H9 (cell line): ENCODE measurements at regions not wholly inside any gene's neighbourhood (a gene's known extent, or its start where the extent isn't known, plus 50 kb on each side); places are given as distances from the start of the nearest gene placed in this dataset.

Experiments
- DNase-seq: peaks from one replicate; pipeline ENCODE4 v3.0.0-alpha.2; 2017
- H2AFZ ChIP-seq: one replicate; pipeline ENCODE4 v1.6.1; 2013; ENCODE audit warnings: mild to moderate bottlenecking, low read length, control low read depth, moderate library complexity
- H2AK5ac ChIP-seq: 2 replicates; pipeline ENCODE4 v1.6.1; 2013; ENCODE audit warnings: low read length, control low read depth, mixed read lengths; ENCODE audit not compliant: insufficient read length
- H2BK120ac ChIP-seq: one replicate; pipeline ENCODE4 v1.6.1; 2013; ENCODE audit warnings: low read depth, mild to moderate bottlenecking, low read length, control low read depth, inconsistent platforms; ENCODE audit not compliant: poor library complexity, severe bottlenecking
- H2BK12ac ChIP-seq: 2 replicates; pipeline ENCODE4 v1.6.1; 2013; ENCODE audit warnings: low read length, control low read depth, mixed read lengths, low read depth; ENCODE audit not compliant: insufficient read length
- H2BK15ac ChIP-seq: 2 replicates; pipeline ENCODE4 v1.6.1; 2013; ENCODE audit warnings: low read depth, low read length, control low read depth
- H2BK20ac ChIP-seq: one replicate; pipeline ENCODE4 v1.6.1; 2013; ENCODE audit warnings: low read depth, mild to moderate bottlenecking, low read length, control low read depth, inconsistent platforms; ENCODE audit not compliant: poor library complexity, severe bottlenecking
- H2BK5ac ChIP-seq: 2 replicates; pipeline ENCODE4 v1.6.1; 2013; ENCODE audit warnings: low read length, control low read depth, mixed read lengths; ENCODE audit not compliant: insufficient read length
- H3K14ac ChIP-seq: 2 replicates; pipeline ENCODE4 v1.6.1; 2013; ENCODE audit warnings: low read length, control low read depth; ENCODE audit not compliant: insufficient read depth
- H3K18ac ChIP-seq: 2 replicates; pipeline ENCODE4 v1.6.1; 2013; ENCODE audit warnings: low read depth, mild to moderate bottlenecking, mixed read lengths, low read length, control low read depth; ENCODE audit not compliant: insufficient read length
- H3K23ac ChIP-seq: 2 replicates; pipeline ENCODE4 v1.6.1; 2013; ENCODE audit warnings: low read length, control low read depth, mixed read lengths, low read depth; ENCODE audit not compliant: insufficient read length
- H3K23me2 ChIP-seq: 2 replicates; pipeline ENCODE4 v1.6.1; 2013; ENCODE audit warnings: low read depth, mild to moderate bottlenecking, mixed read lengths, low read length, control low read depth; ENCODE audit not compliant: insufficient read length, poor library complexity, severe bottlenecking
- H3K27ac ChIP-seq: 2 replicates; pipeline ENCODE4 v1.5.1; 2013; ENCODE audit warnings: low read length, control low read depth, mixed read lengths, low read depth; ENCODE audit not compliant: insufficient read length
- H3K27me3 ChIP-seq: 2 replicates; pipeline ENCODE4 v1.6.1; 2013; ENCODE audit warnings: low read length, control low read depth, inconsistent platforms; ENCODE audit not compliant: insufficient read depth
- H3K4ac ChIP-seq: 2 replicates; pipeline ENCODE4 v1.6.1; 2013; ENCODE audit warnings: low read depth, mild to moderate bottlenecking, control low read depth, inconsistent platforms, low read length, moderate library complexity
- H3K4me1 ChIP-seq: 2 replicates; pipeline ENCODE4 v1.6.1; 2013; ENCODE audit warnings: low read length, control low read depth, inconsistent platforms; ENCODE audit not compliant: insufficient read depth
- H3K4me2 ChIP-seq: 2 replicates; pipeline ENCODE4 v1.6.1; 2013; ENCODE audit warnings: low read length, control low read depth, mixed read lengths; ENCODE audit not compliant: insufficient read length, insufficient read depth
- H3K56ac ChIP-seq: 2 replicates; pipeline ENCODE4 v1.6.1; 2013; ENCODE audit warnings: low read depth, mild to moderate bottlenecking, mixed read lengths, low read length, control low read depth; ENCODE audit not compliant: insufficient read length
- H3K79me1 ChIP-seq: 2 replicates; pipeline ENCODE4 v1.6.1; 2013; ENCODE audit warnings: low read depth, mild to moderate bottlenecking, moderate library complexity, low read length, control low read depth, inconsistent platforms; ENCODE audit not compliant: insufficient read depth, poor library complexity, severe bottlenecking
- H3K79me2 ChIP-seq: 2 replicates; pipeline ENCODE4 v1.6.1; 2013; ENCODE audit warnings: low read length, control low read depth, inconsistent platforms; ENCODE audit not compliant: insufficient read depth
- H3K9ac ChIP-seq: 2 replicates; pipeline ENCODE4 v1.6.1; 2013; ENCODE audit warnings: low read length, control low read depth, mixed read lengths; ENCODE audit not compliant: insufficient read length; ENCODE audit errors: extremely low read depth
- H3K9me3 ChIP-seq: one replicate; pipeline ENCODE4 v1.6.1; 2013; ENCODE audit warnings: low read depth, low read length, inconsistent platforms; ENCODE audit not compliant: control insufficient read depth
- H3T11ph ChIP-seq: one replicate; pipeline ENCODE4 v1.6.1; 2013; ENCODE audit warnings: mild to moderate bottlenecking, low read length, control low read depth, inconsistent platforms
- H4K20me1 ChIP-seq: one replicate; pipeline ENCODE4 v1.6.1; 2013; ENCODE audit not compliant: control insufficient read depth, insufficient read length, insufficient read depth
- H4K5ac ChIP-seq: 2 replicates; pipeline ENCODE4 v1.6.1; 2013; ENCODE audit warnings: low read depth, mild to moderate bottlenecking, mixed read lengths, low read length, control low read depth; ENCODE audit not compliant: insufficient read length
- H4K8ac ChIP-seq: replicated peaks from 2 replicates; pipeline ENCODE4 v1.6.1; 2013; ENCODE audit warnings: low read length, control low read depth, mixed read lengths, low read depth; ENCODE audit not compliant: insufficient read length
- H4K91ac ChIP-seq: 2 replicates; pipeline ENCODE4 v1.6.1; 2013; ENCODE audit warnings: low read depth, mild to moderate bottlenecking, moderate library complexity, mixed read lengths, low read length, control low read depth; ENCODE audit not compliant: insufficient read length
- H3K27ac Mint-ChIP-seq, 3 experiments: 2 replicates in 2 of 3; 3 replicates in 1 of 3; pipeline ENCODE4 v1.8.0; 2020 to 2021; ENCODE audit warnings: mixed read lengths in 3 of 3, mild to moderate bottlenecking in 1 of 3, moderate library complexity in 1 of 3
- H3K27me3 Mint-ChIP-seq: 2 replicates; pipeline ENCODE4 v1.8.0; 2021; ENCODE audit warnings: low read depth, mild to moderate bottlenecking, moderate library complexity, mixed read lengths
- H3K36me3 Mint-ChIP-seq, 3 experiments: 2 replicates in 2 of 3; 3 replicates in 1 of 3; pipeline ENCODE4 v1.8.0; 2020 to 2021; ENCODE audit warnings: low read depth in 3 of 3, mixed read lengths in 3 of 3; ENCODE audit not compliant: insufficient read depth in 1 of 3
- H3K4me1 Mint-ChIP-seq, 2 experiments: 2 replicates each; pipeline ENCODE4 v1.8.0; 2020; ENCODE audit warnings: mixed read lengths in 2 of 2
- H3K4me3 Mint-ChIP-seq, 2 experiments: 2 replicates in 1 of 2; 3 replicates in 1 of 2; pipeline ENCODE4 v1.8.0; 2020 to 2021; ENCODE audit warnings: mild to moderate bottlenecking in 2 of 2, mixed read lengths in 2 of 2, moderate library complexity in 1 of 2
- H3K9me3 Mint-ChIP-seq, 2 experiments: 2 replicates in 1 of 2; 3 replicates in 1 of 2; pipeline ENCODE4 v1.8.0; 2020; ENCODE audit warnings: mild to moderate bottlenecking in 2 of 2, mixed read lengths in 2 of 2, moderate library complexity in 1 of 2
- WGBS: extraction: QIAGEN DNeasy Blood & Tissue Kit; methylation state at CpG from one replicate; pipeline ENCODE4 v1.1.7; 2013; ENCODE audit warnings: missing lambda C conversion rate, low lambda C conversion rate, mixed read lengths; ENCODE audit not compliant: insufficient read length; ENCODE audit errors: extremely low coverage; 5-methylcytosine and 5-hydroxymethylcytosine counted together
- TF ChIP-seq, protein P1 (sequence below): fragments of 200-600 bp; sonication (generic); conservative IDR thresholded peaks from 3 replicates; pipeline ENCODE4 v1.8.0; 2021; ENCODE audit warnings: antibody characterized with exemption, mild to moderate bottlenecking

DNA sequence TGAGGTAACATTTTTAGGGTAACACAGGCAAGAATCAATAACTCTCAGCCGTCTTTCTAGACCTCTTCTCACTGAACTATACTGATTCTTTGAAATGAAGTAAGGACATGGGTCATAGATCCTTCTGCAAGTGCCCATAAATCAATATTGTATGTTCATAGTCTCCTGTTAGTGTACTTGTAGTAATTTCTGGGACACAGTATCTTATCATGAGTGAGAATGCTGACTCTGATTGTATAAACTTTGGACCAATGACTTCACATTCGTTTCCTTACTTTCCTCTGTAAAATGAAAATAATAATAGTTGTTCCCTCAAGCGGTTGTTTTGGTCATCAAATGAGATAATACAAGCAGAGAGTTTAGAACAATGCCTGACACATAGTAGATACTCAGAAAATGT, 777.1 kb upstream of the GOLIM4 start:
- DNase-seq = no peak
- H2BK5ac ChIP-seq = no peak overlapping the region
- H3K9me3 Mint-ChIP-seq = no peaks in the 10 kb centered on the region
- H3K4ac ChIP-seq = no peak overlapping the region
- H3K23ac ChIP-seq = no peak overlapping the region
- H3K27me3 ChIP-seq = no peaks in the 10 kb centered on the region
- H3K27me3 Mint-ChIP-seq = no peaks in the 10 kb centered on the region
- no peaks in the 10 kb centered on the region for H4K20me1 ChIP-seq
- H3K4me3 Mint-ChIP-seq = no peak overlapping the region
- no peaks in the 10 kb centered on the region for H3K9me3 ChIP-seq
- no peaks in the 10 kb centered on the region for H3K36me3 Mint-ChIP-seq
- no peak overlapping the region for H2BK15ac ChIP-seq
- H2BK12ac ChIP-seq = no peak overlapping the region
- no peak overlapping the region for H4K8ac ChIP-seq
- no peak overlapping the region for H3K27ac Mint-ChIP-seq
- no peak overlapping the region for H3K56ac ChIP-seq
- peaks cover 3 to 10% of the 10 kb centered on the region in 2 experiments for H3K4me1 Mint-ChIP-seq
- no CpG with 5 or more reads among the region's 3 CpGs for WGBS
- H3K79me2 ChIP-seq = no peaks in the 10 kb centered on the region
- H2AK5ac ChIP-seq = no peak overlapping the region
- no peaks in the 10 kb centered on the region for H3K4me1 ChIP-seq
- H3K14ac ChIP-seq = no peak overlapping the region
- H3K27ac ChIP-seq = no peak overlapping the region
- no peak overlapping the region for H2BK20ac ChIP-seq
- no peaks in the 10 kb centered on the region for H3K23me2 ChIP-seq
- H4K5ac ChIP-seq = no peak overlapping the region
- TF ChIP-seq, protein P1, sequence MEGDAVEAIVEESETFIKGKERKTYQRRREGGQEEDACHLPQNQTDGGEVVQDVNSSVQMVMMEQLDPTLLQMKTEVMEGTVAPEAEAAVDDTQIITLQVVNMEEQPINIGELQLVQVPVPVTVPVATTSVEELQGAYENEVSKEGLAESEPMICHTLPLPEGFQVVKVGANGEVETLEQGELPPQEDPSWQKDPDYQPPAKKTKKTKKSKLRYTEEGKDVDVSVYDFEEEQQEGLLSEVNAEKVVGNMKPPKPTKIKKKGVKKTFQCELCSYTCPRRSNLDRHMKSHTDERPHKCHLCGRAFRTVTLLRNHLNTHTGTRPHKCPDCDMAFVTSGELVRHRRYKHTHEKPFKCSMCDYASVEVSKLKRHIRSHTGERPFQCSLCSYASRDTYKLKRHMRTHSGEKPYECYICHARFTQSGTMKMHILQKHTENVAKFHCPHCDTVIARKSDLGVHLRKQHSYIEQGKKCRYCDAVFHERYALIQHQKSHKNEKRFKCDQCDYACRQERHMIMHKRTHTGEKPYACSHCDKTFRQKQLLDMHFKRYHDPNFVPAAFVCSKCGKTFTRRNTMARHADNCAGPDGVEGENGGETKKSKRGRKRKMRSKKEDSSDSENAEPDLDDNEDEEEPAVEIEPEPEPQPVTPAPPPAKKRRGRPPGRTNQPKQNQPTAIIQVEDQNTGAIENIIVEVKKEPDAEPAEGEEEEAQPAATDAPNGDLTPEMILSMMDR = no peak
- H4K91ac ChIP-seq = no peak overlapping the region
- H3T11ph ChIP-seq = no peak overlapping the region
- H3K18ac ChIP-seq = no peak overlapping the region
- H3K79me1 ChIP-seq = no peaks in the 10 kb centered on the region
- no peak overlapping the region for H2AFZ ChIP-seq
- H3K9ac ChIP-seq = no peak overlapping the region
- H2BK120ac ChIP-seq = no peak overlapping the region
- H3K4me2 ChIP-seq = no peak overlapping the region
